ENCODE measurements at regions not wholly inside any gene's neighbourhood (a gene's known extent, or its start where the extent isn't known, plus 50 kb on each side); places are given as distances from the start of the nearest gene placed in this dataset.

- TF ChIP-seq, protein P1, sequence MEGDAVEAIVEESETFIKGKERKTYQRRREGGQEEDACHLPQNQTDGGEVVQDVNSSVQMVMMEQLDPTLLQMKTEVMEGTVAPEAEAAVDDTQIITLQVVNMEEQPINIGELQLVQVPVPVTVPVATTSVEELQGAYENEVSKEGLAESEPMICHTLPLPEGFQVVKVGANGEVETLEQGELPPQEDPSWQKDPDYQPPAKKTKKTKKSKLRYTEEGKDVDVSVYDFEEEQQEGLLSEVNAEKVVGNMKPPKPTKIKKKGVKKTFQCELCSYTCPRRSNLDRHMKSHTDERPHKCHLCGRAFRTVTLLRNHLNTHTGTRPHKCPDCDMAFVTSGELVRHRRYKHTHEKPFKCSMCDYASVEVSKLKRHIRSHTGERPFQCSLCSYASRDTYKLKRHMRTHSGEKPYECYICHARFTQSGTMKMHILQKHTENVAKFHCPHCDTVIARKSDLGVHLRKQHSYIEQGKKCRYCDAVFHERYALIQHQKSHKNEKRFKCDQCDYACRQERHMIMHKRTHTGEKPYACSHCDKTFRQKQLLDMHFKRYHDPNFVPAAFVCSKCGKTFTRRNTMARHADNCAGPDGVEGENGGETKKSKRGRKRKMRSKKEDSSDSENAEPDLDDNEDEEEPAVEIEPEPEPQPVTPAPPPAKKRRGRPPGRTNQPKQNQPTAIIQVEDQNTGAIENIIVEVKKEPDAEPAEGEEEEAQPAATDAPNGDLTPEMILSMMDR (IDR thresholded peaks at IDR 0.05), result no peak
Observed at GRCh38 chr14:27228053-27228452, 630.2 kb upstream of the NOVA1 start.

GRCh38 chr14:27234331-27234730 is 636.5 kb upstream of the NOVA1 start:
- no peaks in the 10 kb centered on the region for H3K4me1 ChIP-seq
- no peak overlapping the region for H3K27ac ChIP-seq
- no peaks in the 10 kb centered on the region for H3K9me3 ChIP-seq
- TF ChIP-seq, protein P1 (IDR thresholded peaks at IDR 0.05), result no peak
- DNase-seq (ENCODE audit: low spot score), result no peak
- no peak overlapping the region for H3K4me3 ChIP-seq
- H3K36me3 ChIP-seq, result no peaks in the 10 kb centered on the region
- H3K27me3 ChIP-seq, result no peaks in the 10 kb centered on the region

More at GRCh38 chr14:27228053-27228452, 630.2 kb upstream of the NOVA1 start:
- Histone ChIP-seq H3K4me1 (no peaks in the 10 kb centered on the region), H3K36me3 (no peaks in the 10 kb centered on the region), H3K27ac (no peak overlapping the region), H3K9me3 (no peaks in the 10 kb centered on the region), H3K27me3 (no peaks in the 10 kb centered on the region), H3K4me3 (no peak overlapping the region)
- DNase-seq (ENCODE audit: low spot score), result no peak

DNA sequence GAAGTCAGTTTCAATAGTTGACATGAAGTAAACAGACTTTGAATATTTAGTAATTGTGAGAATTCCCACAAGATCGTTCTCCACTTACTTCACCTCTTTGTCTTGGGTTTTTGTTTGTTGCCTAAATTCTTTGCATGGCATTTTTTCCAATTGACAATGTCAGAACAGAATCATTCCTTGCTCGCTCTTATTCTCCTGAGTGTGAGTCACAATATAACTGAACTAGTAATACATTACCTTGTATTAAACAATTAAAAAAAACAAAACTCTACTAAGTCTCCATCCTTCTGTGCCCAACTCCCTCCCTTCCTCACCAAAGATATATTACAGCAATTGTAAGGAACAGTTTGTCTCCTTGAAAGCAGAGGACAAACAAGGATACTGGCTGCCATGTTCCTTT is 638.8 kb upstream of the NOVA1 start:
- Histone ChIP-seq H3K9me3 (no peaks in the 10 kb centered on the region), H3K27me3 (no peaks in the 10 kb centered on the region), H3K4me3 (no peak overlapping the region), H3K27ac (no peak overlapping the region), H3K4me1 (no peaks in the 10 kb centered on the region), H3K36me3 (no peaks in the 10 kb centered on the region)
- TF ChIP-seq, protein P1 (IDR thresholded peaks at IDR 0.05), result no peak
- no peak for DNase-seq (ENCODE audit: low spot score)

GRCh38 chr14:27242874-27243273 is 645.0 kb upstream of the NOVA1 start:
- TF ChIP-seq, protein P1 (IDR thresholded peaks at IDR 0.05), result no peak
- Histone ChIP-seq H3K4me1 (no peaks in the 10 kb centered on the region), H3K27ac (no peak overlapping the region), H3K36me3 (no peaks in the 10 kb centered on the region), H3K4me3 (no peak overlapping the region), H3K27me3 (no peaks in the 10 kb centered on the region), H3K9me3 (no peaks in the 10 kb centered on the region)
- DNase-seq (ENCODE audit: low spot score), result no peak

DNA sequence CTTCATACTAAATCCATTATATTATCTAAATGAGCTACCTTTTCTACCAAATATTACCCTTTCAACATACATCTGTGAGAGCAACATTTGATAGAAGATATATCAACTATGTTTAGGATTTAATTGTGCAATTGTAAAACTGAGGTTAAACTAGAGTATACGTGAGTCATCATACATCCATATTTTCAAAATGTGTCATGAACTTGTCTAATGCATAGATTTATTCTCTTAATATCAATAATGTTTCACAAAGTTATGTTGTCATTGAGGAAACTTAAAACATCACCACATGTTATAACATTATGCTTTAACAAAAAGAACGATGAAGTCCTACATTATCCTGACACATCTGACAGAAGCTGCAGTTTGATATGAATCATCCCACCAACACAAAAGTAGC is 645.5 kb upstream of the NOVA1 start:
- Histone ChIP-seq H3K9me3 (no peaks in the 10 kb centered on the region), H3K4me3 (no peak overlapping the region), H3K36me3 (no peaks in the 10 kb centered on the region), H3K4me1 (no peaks in the 10 kb centered on the region), H3K27me3 (no peaks in the 10 kb centered on the region), H3K27ac (no peak overlapping the region)
- DNase-seq (ENCODE audit: low spot score), result no peak
- TF ChIP-seq, protein P1 (IDR thresholded peaks at IDR 0.05), result no peak

- H3K36me3 ChIP-seq, result no peaks in the 10 kb centered on the region
- no peaks in the 10 kb centered on the region for H3K9me3 ChIP-seq
- no peaks in the 10 kb centered on the region for H3K4me1 ChIP-seq
- H3K27ac ChIP-seq, result no peak overlapping the region
- DNase-seq (ENCODE audit: low spot score), result no peak
- no peaks in the 10 kb centered on the region for H3K27me3 ChIP-seq
- TF ChIP-seq, protein P1 (IDR thresholded peaks at IDR 0.05), result no peak
- H3K4me3 ChIP-seq, result no peak overlapping the region
Observed at GRCh38 chr14:27245947-27246346, 648.1 kb upstream of the NOVA1 start.

All from right atrium auricular region (tissue), 2 donors.